ENCODE measurements at regions not wholly inside any gene's neighbourhood (a gene's known extent, or its start where the extent isn't known, plus 50 kb on each side); places are given as distances from the start of the nearest gene placed in this dataset.

- DNase-seq (ENCODE audit: low read depth in 2 of 2, low spot score in 1 of 2) = no peak
These were observed 196.6 kb upstream of the DIO3 start for GRCh38 chr14:101364503-101365328.

GRCh38 chr14:101365329-101366158 lies 195.8 kb upstream of the DIO3 start:
- no peak for DNase-seq (ENCODE audit: low read depth in 2 of 2, low spot score in 1 of 2)

GRCh38 chr14:101367421-101368261 lies 193.7 kb upstream of the DIO3 start:
- DNase-seq (ENCODE audit: low read depth in 2 of 2, low spot score in 1 of 2) = no peak

GRCh38 chr14:101368629-101369028 lies 192.7 kb upstream of the DIO3 start:
- no peak for DNase-seq (ENCODE audit: low read depth in 2 of 2, low spot score in 1 of 2)

GRCh38 chr14:101369194-101369915 lies 191.9 kb upstream of the DIO3 start:
- no peak for DNase-seq (ENCODE audit: low read depth in 2 of 2, low spot score in 1 of 2)

GRCh38 chr14:101369916-101370592 lies 191.2 kb upstream of the DIO3 start:
- no peak for DNase-seq (ENCODE audit: low read depth in 2 of 2, low spot score in 1 of 2)

GRCh38 chr14:101370593-101371569 lies 190.4 kb upstream of the DIO3 start:
- no peak for DNase-seq (ENCODE audit: low read depth in 2 of 2, low spot score in 1 of 2)

- no peak for DNase-seq (ENCODE audit: low read depth in 2 of 2, low spot score in 1 of 2)
These were observed 189.2 kb upstream of the DIO3 start for GRCh38 chr14:101371799-101372793.

GRCh38 chr14:101372894-101373620 lies 188.2 kb upstream of the DIO3 start:
- no peak for DNase-seq (ENCODE audit: low read depth in 2 of 2, low spot score in 1 of 2)

- no peak for DNase-seq (ENCODE audit: low read depth in 2 of 2, low spot score in 1 of 2)
These were observed 187.5 kb upstream of the DIO3 start for GRCh38 chr14:101373690-101374295.

GRCh38 chr14:101374373-101375338 lies 186.6 kb upstream of the DIO3 start:
- DNase-seq (ENCODE audit: low read depth in 2 of 2, low spot score in 1 of 2) = no peak

- no peak for DNase-seq (ENCODE audit: low read depth in 2 of 2, low spot score in 1 of 2)
These were observed 184.2 kb upstream of the DIO3 start for GRCh38 chr14:101377069-101377468.

GRCh38 chr14:101379842-101380241 lies 181.5 kb upstream of the DIO3 start:
- no peak for DNase-seq (ENCODE audit: low read depth in 2 of 2, low spot score in 1 of 2)

GRCh38 chr14:101380512-101380911 lies 180.8 kb upstream of the DIO3 start:
- DNase-seq (ENCODE audit: low read depth in 2 of 2, low spot score in 1 of 2) = no peak

GRCh38 chr14:101380940-101381339 lies 180.4 kb upstream of the DIO3 start:
- DNase-seq (ENCODE audit: low read depth in 2 of 2, low spot score in 1 of 2) = no peak
